Endodermal cell (in vitro differentiated cells): ENCODE measurements at regions not wholly inside any gene's neighbourhood (a gene's known extent, or its start where the extent isn't known, plus 50 kb on each side); places are given as distances from the start of the nearest gene placed in this dataset.
"Not testable (repeated sequence)": the region's sequence is repeated elsewhere in the genome, so short reads cannot be mapped to it uniquely, and the experiment has no call there.

Experiments
- DNase-seq: peaks from one replicate; pipeline ENCODE4 v3.0.0-alpha.2; 2017
- H3K27ac ChIP-seq: 2 replicates; pipeline ENCODE4 v1.5.1; 2013; ENCODE audit warnings: mild to moderate bottlenecking, low read depth, low read length, moderate library complexity
- H3K27me3 ChIP-seq: 2 replicates; pipeline ENCODE4 v1.6.1; 2013; ENCODE audit warnings: mild to moderate bottlenecking, low read length, moderate library complexity; ENCODE audit not compliant: insufficient read depth, control insufficient read depth, poor library complexity, severe bottlenecking
- H3K36me3 ChIP-seq: 2 replicates; pipeline ENCODE4 v1.7.0; 2013; ENCODE audit warnings: mild to moderate bottlenecking, low read length, moderate library complexity; ENCODE audit not compliant: control insufficient read depth, insufficient read depth
- H3K4me1 ChIP-seq: one replicate; pipeline ENCODE4 v1.7.0; 2013; ENCODE audit warnings: low read length; ENCODE audit not compliant: control insufficient read depth, insufficient read depth
- H3K4me3 ChIP-seq: 2 replicates; pipeline ENCODE4 v1.5.1; 2013; ENCODE audit warnings: mild to moderate bottlenecking, low read length, moderate library complexity
- H3K9ac ChIP-seq: 2 replicates; pipeline ENCODE4 v1.6.1; 2013; ENCODE audit warnings: mild to moderate bottlenecking, low read length, moderate library complexity; ENCODE audit not compliant: poor library complexity, severe bottlenecking; ENCODE audit errors: extremely low read depth
- H3K9me3 ChIP-seq: 2 replicates; pipeline ENCODE4 v1.6.1; 2013; ENCODE audit warnings: mild to moderate bottlenecking, low read length, moderate library complexity; ENCODE audit not compliant: control insufficient read depth
- H3K27ac Mint-ChIP-seq: 2 replicates; pipeline ENCODE4 v1.8.0; 2020; ENCODE audit warnings: mixed read lengths
- H3K27me3 Mint-ChIP-seq: 2 replicates; pipeline ENCODE4 v1.8.0; 2021; ENCODE audit warnings: mild to moderate bottlenecking, mixed read lengths; ENCODE audit not compliant: insufficient read depth
- H3K36me3 Mint-ChIP-seq: 2 replicates; pipeline ENCODE4 v1.8.0; 2020; ENCODE audit warnings: low read depth, mixed read lengths
- H3K4me1 Mint-ChIP-seq: 2 replicates; pipeline ENCODE4 v1.8.0; 2020; ENCODE audit warnings: mixed read lengths
- H3K4me3 Mint-ChIP-seq: 2 replicates; pipeline ENCODE4 v1.8.0; 2020; ENCODE audit warnings: mild to moderate bottlenecking, moderate library complexity, mixed read lengths
- H3K9me3 Mint-ChIP-seq: 2 replicates; pipeline ENCODE4 v1.8.0; 2020; ENCODE audit warnings: mild to moderate bottlenecking, mixed read lengths
- CTCF ChIP-seq: fragments of 200-600 bp; sonication (generic); conservative IDR thresholded peaks from 2 replicates; pipeline ENCODE4 v1.5.0; 2021; ENCODE audit warnings: antibody characterized with exemption, mild to moderate bottlenecking
- WGBS, 2 experiments: methylation state at CpG; one replicate each; pipeline versions ENCODE4 v1.1.5 to v1.1.7; 2013; ENCODE audit warnings: missing lambda C conversion rate in 2 of 2, mixed read lengths in 1 of 2; ENCODE audit not compliant: insufficient coverage in 1 of 2, insufficient read length in 1 of 2; 5-methylcytosine and 5-hydroxymethylcytosine counted together

GRCh38 chr5:122515210-122515609 is 203.2 kb downstream of the SNCAIP start:
- not testable (repeated sequence) for H3K9me3 ChIP-seq, H3K9me3 Mint-ChIP-seq, H3K4me3 Mint-ChIP-seq, H3K27me3 Mint-ChIP-seq, H3K9ac ChIP-seq, H3K36me3 ChIP-seq, DNase-seq, H3K27ac ChIP-seq, H3K4me1 ChIP-seq, H3K4me3 ChIP-seq, H3K36me3 Mint-ChIP-seq, H3K27me3 ChIP-seq
- WGBS, 2 experiments: 88 to 89% methylated on average over 12 to 23 of the region's 23 CpGs
- Mint-ChIP-seq H3K27ac (peak overlapping the region; percentile 52), H3K4me1 (peaks cover 22% of the 10 kb centered on the region)

GRCh38 chr5:122515709-122516431 is 203.8 kb downstream of the SNCAIP start:
- Histone ChIP-seq H3K27ac (no peak overlapping the region), H3K4me1 (no peaks in the 10 kb centered on the region), H3K27me3 (no peaks in the 10 kb centered on the region), H3K4me3 (no peak overlapping the region), H3K9ac (no peak overlapping the region), H3K36me3 (no peaks in the 10 kb centered on the region), H3K9me3 (no peaks in the 10 kb centered on the region)
- 50 to 51% methylated on average over 4 to 6 of the region's 6 CpGs for WGBS, 2 experiments
- H3K9me3 Mint-ChIP-seq: no peaks in the 10 kb centered on the region
- no peak overlapping the region for H3K27ac Mint-ChIP-seq
- peaks cover 2% of the 10 kb centered on the region for H3K27me3 Mint-ChIP-seq
- DNase-seq: peak; percentile 84
- no peak overlapping the region for H3K4me3 Mint-ChIP-seq
- peaks cover 22% of the 10 kb centered on the region for H3K4me1 Mint-ChIP-seq
- TF ChIP-seq CTCF: peak; percentile 95
- H3K36me3 Mint-ChIP-seq: no peaks in the 10 kb centered on the region

- WGBS, 2 experiments: 74 to 76% methylated on average over 4 of the region's 4 CpGs
- Histone ChIP-seq H3K36me3 (no peaks in the 10 kb centered on the region), H3K9me3 (no peaks in the 10 kb centered on the region), H3K9ac (no peak overlapping the region), H3K27ac (no peak overlapping the region), H3K4me1 (no peaks in the 10 kb centered on the region), H3K27me3 (no peaks in the 10 kb centered on the region), H3K4me3 (no peak overlapping the region)
- TF ChIP-seq CTCF: no peak
- no peak for DNase-seq
- Mint-ChIP-seq H3K27me3 (peaks cover 2% of the 10 kb centered on the region), H3K9me3 (no peaks in the 10 kb centered on the region), H3K4me1 (peaks cover 22% of the 10 kb centered on the region), H3K36me3 (no peaks in the 10 kb centered on the region), H3K4me3 (no peak overlapping the region), H3K27ac (no peak overlapping the region)
Observed at GRCh38 chr5:122516432-122516743, 204.4 kb downstream of the SNCAIP start.

- no peak for TF ChIP-seq CTCF
- Histone ChIP-seq H3K27me3 (no peaks in the 10 kb centered on the region), H3K36me3 (no peaks in the 10 kb centered on the region), H3K9ac (no peak overlapping the region), H3K27ac (no peak overlapping the region), H3K4me3 (no peak overlapping the region), H3K9me3 (no peaks in the 10 kb centered on the region), H3K4me1 (no peaks in the 10 kb centered on the region)
- no peak for DNase-seq
- WGBS, 2 experiments: 88% methylated on average over 1 of the region's 1 CpG; no CpG with 5 or more reads in 1 of the 2 experiments
- Mint-ChIP-seq H3K27me3 (peaks cover 2% of the 10 kb centered on the region), H3K9me3 (no peaks in the 10 kb centered on the region), H3K4me3 (no peak overlapping the region), H3K4me1 (peaks cover 22% of the 10 kb centered on the region), H3K27ac (no peak overlapping the region), H3K36me3 (no peaks in the 10 kb centered on the region)
Observed at GRCh38 chr5:122517091-122517490, 205.1 kb downstream of the SNCAIP start.
